DMS114 treated with DMSO at 0.1 percent for 48 hours (cell line): ENCODE measurements at regions not wholly inside any gene's neighbourhood (a gene's known extent, or its start where the extent isn't known, plus 50 kb on each side); places are given as distances from the start of the nearest gene placed in this dataset.
"Not testable (repeated sequence)": the region's sequence is repeated elsewhere in the genome, so short reads cannot be mapped to it uniquely, and the experiment has no call there.

Experiments used
- DNase-seq: peaks from one replicate; lab custom pipeline; 2025; ENCODE audit not compliant: unreplicated experiment; lab: John Stamatoyannopoulos, UW

- no peak for DNase-seq
These were observed 140.0 kb upstream of the FHL2 start for GRCh38 chr2:105538840-105539239.

- no peak for DNase-seq
These were observed 139.1 kb upstream of the FHL2 start for GRCh38 chr2:105537920-105538319.

- DNase-seq: no peak
These were observed 138.6 kb upstream of the FHL2 start for GRCh38 chr2:105537466-105537865.

- no peak for DNase-seq
These were observed 137.3 kb upstream of the FHL2 start for GRCh38 chr2:105536175-105536574.

- not testable (repeated sequence) for DNase-seq
These were observed 130.4 kb upstream of the FHL2 start for GRCh38 chr2:105529258-105529657.

GRCh38 chr2:105526000-105526925 is 127.4 kb upstream of the FHL2 start:
- DNase-seq: no peak

- no peak for DNase-seq
These were observed 126.3 kb upstream of the FHL2 start for GRCh38 chr2:105525201-105525600.

GRCh38 chr2:105522645-105523044 is 123.8 kb upstream of the FHL2 start:
- DNase-seq: no peak

GRCh38 chr2:105521616-105522015 is 122.8 kb upstream of the FHL2 start:
- no peak for DNase-seq

GRCh38 chr2:105521176-105521575 is 122.3 kb upstream of the FHL2 start:
- DNase-seq: no peak

- no peak for DNase-seq
These were observed 120.7 kb upstream of the FHL2 start for GRCh38 chr2:105519516-105519915.

GRCh38 chr2:105518897-105519296 is 120.0 kb upstream of the FHL2 start:
- DNase-seq: no peak

- no peak for DNase-seq
These were observed 119.2 kb upstream of the FHL2 start for GRCh38 chr2:105517814-105518705.

- DNase-seq: no peak
These were observed 116.9 kb upstream of the FHL2 start for GRCh38 chr2:105515581-105516415.

GRCh38 chr2:105514576-105514975 is 115.7 kb upstream of the FHL2 start:
- no peak for DNase-seq

GRCh38 chr2:105510761-105511528 is 112.1 kb upstream of the FHL2 start:
- no peak for DNase-seq

- DNase-seq: no peak
These were observed 110.6 kb upstream of the FHL2 start for GRCh38 chr2:105509269-105510086.

GRCh38 chr2:105506860-105507259 is 108.0 kb upstream of the FHL2 start:
- DNase-seq: not testable (repeated sequence)

- no peak for DNase-seq
These were observed 105.6 kb upstream of the FHL2 start for GRCh38 chr2:105504459-105504858.
